Right kidney (tissue), 1 donor: ENCODE measurements at regions not wholly inside any gene's neighbourhood (a gene's known extent, or its start where the extent isn't known, plus 50 kb on each side); places are given as distances from the start of the nearest gene placed in this dataset.

Experiments
- DNase-seq: peaks from one replicate; pipeline ENCODE4 v3.0.0-alpha.2; 2016

DNA sequence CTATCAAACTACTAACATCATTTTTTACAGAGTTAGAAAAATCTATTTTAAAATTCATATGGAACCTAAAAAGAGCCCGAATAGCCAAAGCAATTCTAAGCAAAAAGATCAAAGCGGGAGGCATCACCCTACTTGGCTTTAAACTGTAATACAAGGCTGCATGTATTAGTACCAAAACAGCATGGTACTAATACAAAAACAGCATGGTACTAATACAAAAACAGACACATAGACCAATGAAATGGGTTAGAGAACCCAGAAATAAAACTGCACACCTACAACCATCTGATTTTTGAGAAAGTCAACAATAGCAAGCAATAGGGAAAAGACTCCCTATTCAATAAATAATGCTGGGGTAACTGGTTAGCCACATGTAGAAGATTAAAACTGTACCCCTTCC lies 640.7 kb downstream of the IRS1 start:
- no peak for DNase-seq

- DNase-seq, result no peak
Measured at GRCh38 chr2:226158229-226158628, 641.4 kb downstream of the IRS1 start.

GRCh38 chr2:226155093-226155875 lies 644.3 kb downstream of the IRS1 start:
- no peak for DNase-seq

GRCh38 chr2:226154610-226155009 lies 645.0 kb downstream of the IRS1 start:
- no peak for DNase-seq

DNA sequence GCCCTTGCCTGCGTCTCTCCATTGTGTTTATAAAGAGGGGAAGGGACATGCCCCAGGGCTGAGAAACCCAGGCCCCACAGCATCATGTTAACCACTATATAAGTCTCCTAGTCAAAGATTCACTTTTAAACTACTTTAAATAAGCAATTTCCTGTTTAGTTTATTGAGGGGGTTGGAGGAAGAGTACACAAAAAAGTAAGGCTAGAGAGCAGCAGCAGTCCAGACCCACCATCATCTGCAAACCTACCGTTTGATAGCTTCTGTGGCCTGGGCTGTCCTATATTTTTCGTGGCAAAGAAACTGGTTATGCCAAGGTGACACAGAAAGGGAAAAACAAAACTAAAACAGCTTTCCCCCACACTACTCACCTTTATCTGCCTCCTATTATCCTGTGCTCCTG lies 646.1 kb downstream of the IRS1 start:
- DNase-seq, result no peak

DNA sequence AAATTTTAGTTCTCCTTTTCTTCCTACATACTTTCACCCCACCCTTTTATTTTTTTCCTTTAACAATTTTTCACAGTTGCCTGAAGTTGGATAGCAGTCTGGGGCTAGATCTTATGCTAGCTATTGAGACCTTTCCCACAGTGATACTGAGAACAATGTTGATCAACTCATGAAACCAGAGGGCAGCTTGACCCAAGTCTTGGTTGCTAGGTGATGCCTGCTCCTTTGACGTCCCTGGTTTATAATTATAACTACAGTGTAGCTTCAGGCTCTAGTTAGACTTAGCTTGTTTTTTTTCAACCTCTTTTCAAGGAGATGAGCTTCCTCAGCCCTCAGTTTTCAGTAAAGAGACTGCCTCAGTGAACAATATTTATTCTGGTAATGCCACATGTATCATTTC lies 648.5 kb downstream of the IRS1 start:
- no peak for DNase-seq

- DNase-seq, result no peak
Measured at GRCh38 chr2:226143091-226143490, 656.5 kb downstream of the IRS1 start.

GRCh38 chr2:226142463-226142862 lies 657.2 kb downstream of the IRS1 start:
- DNase-seq, result no peak

GRCh38 chr2:226140594-226140993 lies 659.0 kb downstream of the IRS1 start:
- DNase-seq, result no peak

DNA sequence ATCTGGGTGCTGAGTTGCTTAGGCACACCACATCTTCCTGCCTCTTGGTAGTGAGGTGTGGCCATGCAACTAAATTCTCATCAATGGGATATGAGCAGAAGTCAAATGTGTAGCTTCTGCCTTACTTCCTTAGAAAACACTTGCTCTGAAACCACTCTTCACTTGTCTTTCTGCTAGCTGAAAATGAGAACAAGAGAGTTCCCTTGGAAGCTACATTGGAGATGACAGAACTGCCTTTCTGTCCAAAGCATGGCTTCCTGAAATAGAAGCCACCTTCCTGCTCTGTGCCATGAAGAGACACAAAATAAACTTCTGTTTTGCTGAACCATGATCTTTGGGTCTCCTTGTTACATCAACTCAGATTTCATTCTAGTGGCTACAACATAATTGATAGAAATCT lies 659.9 kb downstream of the IRS1 start:
- DNase-seq, result no peak

GRCh38 chr2:226137201-226137811 lies 662.3 kb downstream of the IRS1 start:
- DNase-seq, result no peak

DNA sequence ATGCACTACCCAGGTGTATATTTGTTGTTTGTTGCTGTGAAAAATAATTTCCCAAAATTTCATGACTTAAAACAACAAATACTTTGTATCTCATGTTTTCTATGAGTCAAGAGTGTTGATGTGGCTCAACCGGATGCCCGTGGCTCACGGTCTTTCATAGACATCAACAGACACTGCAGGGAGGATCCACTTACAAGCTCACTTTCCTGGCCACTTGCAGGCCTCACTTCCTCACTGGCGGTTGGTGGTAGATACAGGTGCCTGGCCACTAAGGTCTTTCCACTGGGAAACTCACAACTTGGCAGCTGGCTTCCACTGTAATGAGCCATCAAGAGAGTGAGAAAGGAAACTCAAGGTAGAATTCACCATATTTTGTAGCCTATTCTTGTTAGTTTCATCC lies 662.9 kb downstream of the IRS1 start:
- DNase-seq, result no peak

DNA sequence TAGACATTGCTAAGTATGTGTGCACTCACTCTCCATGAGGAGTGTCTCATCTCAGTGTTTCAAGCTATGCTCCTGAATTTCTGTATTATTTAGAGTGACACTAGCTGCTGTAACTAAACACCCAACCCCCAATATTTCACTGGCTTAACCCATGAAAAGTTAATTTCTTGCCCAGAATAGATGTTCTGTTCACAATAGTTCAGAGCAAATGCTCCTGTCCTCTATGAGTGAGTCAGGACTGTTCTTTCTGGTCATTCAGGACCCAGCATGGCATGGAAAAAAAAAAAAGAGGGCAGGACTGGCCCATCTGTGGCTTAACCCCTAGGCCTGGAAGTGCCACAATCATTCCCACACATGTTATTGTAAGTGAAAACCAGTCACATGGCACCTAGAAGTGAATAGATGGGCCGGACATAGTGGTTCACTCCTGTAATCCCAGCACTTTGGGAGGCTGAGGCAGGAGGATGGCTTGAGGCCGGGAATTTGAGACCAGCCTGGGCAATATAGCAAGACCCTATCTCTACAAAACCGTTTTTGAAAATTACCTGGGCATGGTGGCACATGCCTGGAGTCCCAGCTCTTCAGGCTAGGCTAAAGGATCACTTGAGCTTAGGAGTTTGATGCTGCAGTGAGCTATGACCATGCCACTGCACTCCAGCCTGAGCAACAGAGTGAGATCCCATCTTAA lies 663.6 kb downstream of the IRS1 start:
- DNase-seq, result no peak

DNA sequence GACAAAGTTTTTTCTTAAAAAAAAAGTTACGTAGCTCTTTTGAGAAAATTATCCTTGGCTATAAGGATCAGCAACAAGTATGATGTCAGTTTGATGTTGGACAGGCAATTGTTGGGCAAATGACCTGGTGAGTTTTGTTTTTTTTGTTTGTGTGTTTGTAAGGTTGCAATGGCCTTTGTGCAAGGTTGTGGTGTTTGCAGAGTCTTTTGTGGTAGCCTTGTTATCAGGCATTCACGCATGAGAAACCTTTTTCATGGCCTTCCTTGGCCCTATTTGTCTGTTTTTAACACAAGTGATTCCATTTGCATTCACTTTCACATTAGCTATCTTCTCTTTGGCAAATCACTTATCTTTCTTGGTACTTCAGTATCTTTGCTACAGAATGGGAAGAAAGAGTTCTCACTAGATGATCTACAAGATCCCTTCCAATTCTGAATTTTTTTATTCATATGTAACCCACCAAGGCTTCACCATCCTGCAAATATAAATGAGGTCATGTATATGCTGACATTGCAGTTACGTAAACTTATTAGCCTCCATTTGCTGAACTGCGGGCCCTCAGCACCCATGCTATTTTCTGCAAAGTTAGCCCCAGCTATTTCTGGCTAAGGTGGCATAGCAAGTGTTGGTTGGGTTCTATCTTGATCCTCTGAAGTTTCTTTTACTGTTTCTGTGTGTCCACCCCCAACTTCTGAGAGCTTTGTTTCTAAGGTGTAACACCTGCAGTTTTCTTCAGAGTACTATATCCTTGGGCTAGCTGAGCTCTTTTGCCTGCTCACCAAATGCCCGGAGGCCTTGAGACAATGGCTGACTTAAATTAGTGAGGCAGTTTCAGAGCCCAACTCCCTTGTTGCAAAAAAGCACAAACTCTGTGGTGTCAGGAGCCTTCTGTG lies 667.1 kb downstream of the IRS1 start:
- DNase-seq, result no peak

DNA sequence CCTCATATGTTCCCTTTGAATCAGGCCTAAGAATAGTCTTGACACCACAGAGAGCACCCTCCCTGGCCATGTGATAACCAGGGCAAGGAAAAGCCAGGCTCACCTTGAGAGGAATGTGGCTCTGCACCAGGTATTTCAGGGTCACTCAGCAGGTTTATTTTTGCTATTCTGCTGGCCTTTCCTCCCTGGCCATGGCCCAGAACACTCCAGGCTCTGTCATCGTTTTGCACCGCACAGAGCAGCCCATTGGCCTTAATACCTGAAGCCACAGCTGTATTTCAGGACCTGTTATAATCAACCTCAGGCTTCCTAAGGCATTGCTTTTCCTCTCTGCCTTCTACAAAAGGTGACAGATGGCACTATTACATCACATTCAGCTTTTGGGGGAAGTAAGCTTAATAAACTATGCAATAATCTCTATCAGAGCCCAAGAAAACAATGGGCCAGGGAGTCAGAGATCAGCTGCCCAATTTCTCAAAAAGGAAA lies 668.3 kb downstream of the IRS1 start:
- no peak for DNase-seq

DNA sequence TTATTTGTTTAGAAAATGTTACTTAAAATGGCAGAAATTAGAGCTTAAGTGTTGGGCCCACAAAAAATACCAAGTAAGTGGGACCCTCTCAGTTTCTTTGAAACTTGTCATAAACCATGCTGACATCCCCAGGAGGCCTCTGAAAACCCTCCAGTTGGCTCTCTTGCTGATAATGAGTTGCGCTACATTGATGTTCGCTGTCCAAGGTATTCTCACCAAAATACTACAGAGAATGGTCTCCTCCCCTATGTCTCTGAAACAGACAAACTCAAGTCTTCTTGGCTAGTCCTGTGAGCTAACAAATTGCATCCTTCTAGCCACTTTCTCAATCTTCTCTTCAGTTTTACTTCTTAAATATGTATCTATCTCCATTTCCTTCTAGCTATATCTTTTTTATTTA lies 669.4 kb downstream of the IRS1 start:
- DNase-seq, result no peak

DNA sequence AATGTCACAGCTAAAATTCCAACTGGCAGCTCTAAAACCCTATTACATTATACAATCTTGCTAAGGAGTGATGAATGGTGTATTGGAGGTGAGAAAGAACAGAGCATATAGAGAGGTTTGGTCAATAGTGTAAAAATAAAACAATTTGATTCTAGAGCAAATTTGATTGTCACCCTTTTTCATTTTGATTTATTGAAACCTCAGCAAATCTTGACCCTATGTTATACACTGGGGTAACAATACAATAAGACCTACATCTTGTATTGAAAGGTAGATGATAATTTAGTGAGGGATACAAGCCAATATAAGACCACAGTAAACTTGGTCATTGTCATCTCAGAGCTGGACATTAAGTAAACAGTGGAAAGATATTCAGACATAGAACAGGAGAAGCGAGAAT lies 671.9 kb downstream of the IRS1 start:
- no peak for DNase-seq

- DNase-seq, result no peak
Measured at GRCh38 chr2:226126104-226126503, 673.5 kb downstream of the IRS1 start.

GRCh38 chr2:226125176-226125883 lies 674.3 kb downstream of the IRS1 start:
- no peak for DNase-seq

- DNase-seq, result no peak
Measured at GRCh38 chr2:226124548-226125011, 675.0 kb downstream of the IRS1 start.

DNA sequence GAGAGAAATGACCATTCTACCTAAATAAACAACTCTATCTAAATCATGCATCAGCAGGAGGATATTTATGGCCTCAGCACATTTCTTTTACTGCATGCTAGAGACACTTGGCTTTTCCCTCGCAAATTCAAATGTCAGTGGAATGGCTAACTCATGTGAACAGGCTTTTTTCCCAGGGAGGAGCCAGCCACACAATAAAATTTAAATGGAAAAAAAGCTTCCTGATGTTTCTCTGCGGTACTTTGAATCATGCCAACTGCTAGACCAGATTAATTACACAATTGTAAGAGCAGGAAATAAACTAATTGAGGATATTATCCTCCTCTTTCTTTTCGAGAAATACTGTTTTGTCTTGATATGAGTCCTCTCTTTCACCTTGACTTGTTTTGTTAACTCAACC lies 676.3 kb downstream of the IRS1 start:
- no peak for DNase-seq

- DNase-seq, result no peak
Measured at GRCh38 chr2:226122041-226122440, 677.6 kb downstream of the IRS1 start.
